BLaER1 treated with 17β-estradiol and CSF1 and Interleukin-3, amounts not matched to agents 10 nM and 100 nM (cell line): ENCODE measurements at regions not wholly inside any gene's neighbourhood (a gene's known extent, or its start where the extent isn't known, plus 50 kb on each side); places are given as distances from the start of the nearest gene placed in this dataset.

Experiments
- H3K27ac ChIP-seq, 11 experiments: shearing (Covaris generic); formaldehyde crosslinking; 2 replicates each; pipeline ENCODE4 v1.8.1; 2022
- H3K27me3 ChIP-seq, 11 experiments: shearing (Covaris generic); formaldehyde crosslinking; 2 replicates each; pipeline ENCODE4 v1.8.1; 2022
- H3K36me3 ChIP-seq, 11 experiments: shearing (Covaris generic); formaldehyde crosslinking; 2 replicates each; pipeline ENCODE4 v1.8.1; 2022
- H3K4me1 ChIP-seq, 10 experiments: shearing (Covaris generic); formaldehyde crosslinking; 2 replicates each; pipeline ENCODE4 v1.8.1; 2022
- H3K4me2 ChIP-seq, 11 experiments: shearing (Covaris generic); formaldehyde crosslinking; 2 replicates each; pipeline ENCODE4 v1.8.1; 2022
- H3K4me3 ChIP-seq, 10 experiments: shearing (Covaris generic); formaldehyde crosslinking; 2 replicates each; pipeline ENCODE4 v1.8.1; 2022
- H3K9ac ChIP-seq, 11 experiments: shearing (Covaris generic); formaldehyde crosslinking; 2 replicates each; pipeline ENCODE4 v1.8.1; 2022
- H3K9me3 ChIP-seq, 11 experiments: shearing (Covaris generic); formaldehyde crosslinking; replicated peaks in 1 of 11; 2 replicates each; pipeline ENCODE4 v1.8.1; 2022
- H4K20me1 ChIP-seq, 11 experiments: shearing (Covaris generic); formaldehyde crosslinking; 2 replicates each; pipeline ENCODE4 v1.8.1; 2022
- Cebpa-rat ChIP-seq, 11 experiments: shearing (Covaris generic); IDR thresholded peaks; 2 replicates each; pipeline ENCODE4 v1.8.1; 2022

GRCh38 chr4:36944232-36944631 lies 300.3 kb upstream of the NWD2 start:
- Histone ChIP-seq H3K4me2 (peak overlapping the region in 7 of 11 experiments; percentile 25 to 62 (median 40); a peak in 13 of 22 replicates), H3K4me3 (no peak overlapping the region)

GRCh38 chr4:36961420-36961819 lies 283.1 kb upstream of the NWD2 start:
- Histone ChIP-seq H3K9ac (no peak overlapping the region), H3K27ac (no peak overlapping the region), H4K20me1 (no peaks in the 10 kb centered on the region), H3K27me3 (no peaks in the 10 kb centered on the region), H3K4me3 (no peak overlapping the region), H3K4me2 (no peak overlapping the region), H3K4me1 (peaks cover 0 to 15% (median 0%) of the 10 kb centered on the region in 10 experiments; a peak in 5 of 20 replicates), H3K36me3 (no peaks in the 10 kb centered on the region), H3K9me3 (no peaks in the 10 kb centered on the region)
- no peak for TF ChIP-seq Cebpa-rat (IDR thresholded peaks at IDR 0.05)

More at GRCh38 chr4:36944232-36944631, 300.3 kb upstream of the NWD2 start:
- Histone ChIP-seq H3K9me3 (peaks cover 1 to 23% (median 7%) of the 10 kb centered on the region in 11 experiments; a peak in 18 of 22 replicates), H3K27ac (0 out of 22 replicates have a peak overlapping the region, but pooled peaks of 1 of the 11 experiments have one; percentile 8), H3K9ac (no peak overlapping the region), H3K27me3 (no peaks in the 10 kb centered on the region), H3K36me3 (no peaks in the 10 kb centered on the region), H4K20me1 (no peaks in the 10 kb centered on the region), H3K4me1 (peaks cover 0 to 21% (median 11%) of the 10 kb centered on the region in 10 experiments; a peak in 15 of 20 replicates)
- no peak for TF ChIP-seq Cebpa-rat (IDR thresholded peaks at IDR 0.05)

DNA sequence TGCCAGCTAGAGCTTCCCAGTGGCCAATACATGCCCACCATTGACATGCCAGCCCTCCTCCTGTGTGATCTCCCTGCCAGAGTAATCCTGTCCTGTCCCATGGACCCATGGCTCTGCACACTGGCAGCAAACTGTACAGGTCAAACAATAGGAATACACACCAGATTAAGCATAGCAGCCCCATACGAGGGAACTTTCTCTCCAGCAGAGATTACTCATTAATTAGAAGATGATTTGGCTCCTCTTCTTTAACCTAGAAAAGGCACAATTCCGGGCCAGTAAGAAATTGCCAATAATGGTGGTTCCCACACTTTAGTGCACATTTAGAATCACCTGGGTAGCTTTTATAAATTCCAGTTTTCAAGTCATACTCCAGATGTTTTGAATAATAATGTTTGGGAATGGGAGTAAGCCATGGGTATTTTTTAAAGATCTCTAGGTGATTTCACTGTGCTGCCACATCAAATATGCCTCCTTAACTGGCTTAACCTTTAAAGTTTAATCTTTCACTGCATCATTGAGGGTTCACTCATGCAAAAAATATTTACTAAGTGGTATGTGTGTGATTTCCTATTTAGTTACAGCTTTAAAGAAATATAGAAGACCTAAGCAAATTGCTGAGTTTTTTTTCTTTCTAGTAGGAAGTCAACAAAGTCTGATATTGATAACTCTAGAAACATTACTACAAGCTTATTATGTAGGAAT lies 277.6 kb upstream of the NWD2 start:
- H3K36me3 ChIP-seq, result no peaks in the 10 kb centered on the region
- H4K20me1 ChIP-seq, result no peaks in the 10 kb centered on the region
- H3K4me1 ChIP-seq, result peaks cover 0 to 15% (median 0%) of the 10 kb centered on the region in 10 experiments; a peak in 5 of 20 replicates
- H3K27ac ChIP-seq, result no peak overlapping the region
- no peak overlapping the region for H3K4me2 ChIP-seq
- no peak for TF ChIP-seq Cebpa-rat (IDR thresholded peaks at IDR 0.05)
- H3K4me3 ChIP-seq, result no peak overlapping the region
- H3K9ac ChIP-seq, result no peak overlapping the region
- peaks cover 0 to 6% (median 0%) of the 10 kb centered on the region in 11 experiments; a peak in 2 of 22 replicates for H3K9me3 ChIP-seq
- H3K27me3 ChIP-seq, result no peaks in the 10 kb centered on the region

DNA sequence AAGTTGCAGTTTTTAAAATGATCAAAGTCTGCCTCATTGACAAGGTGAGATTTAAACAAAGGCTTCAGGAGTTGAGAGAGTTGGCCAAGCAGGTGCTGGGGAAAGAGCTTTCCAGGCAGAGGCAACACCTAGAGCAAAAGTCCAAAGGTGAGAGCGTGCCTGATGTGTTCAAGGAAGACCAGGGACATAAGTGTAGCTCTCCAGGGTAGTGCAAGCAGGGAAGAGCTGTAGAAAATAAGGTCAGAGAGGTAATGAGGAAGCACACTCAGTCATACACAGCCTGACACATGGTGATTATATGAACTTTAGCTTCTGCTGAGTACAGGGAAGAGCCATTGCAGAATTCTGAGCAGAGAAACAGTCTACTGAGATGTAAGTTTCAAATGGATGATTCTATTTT lies 265.0 kb upstream of the NWD2 start:
- TF ChIP-seq Cebpa-rat (IDR thresholded peaks at IDR 0.05), result no peak
- Histone ChIP-seq H3K27me3 (no peaks in the 10 kb centered on the region), H3K9ac (no peak overlapping the region), H3K9me3 (no peaks in the 10 kb centered on the region), H3K36me3 (no peaks in the 10 kb centered on the region), H3K4me2 (no peak overlapping the region), H4K20me1 (no peaks in the 10 kb centered on the region), H3K27ac (no peak overlapping the region), H3K4me1 (no peaks in the 10 kb centered on the region), H3K4me3 (no peak overlapping the region)

DNA sequence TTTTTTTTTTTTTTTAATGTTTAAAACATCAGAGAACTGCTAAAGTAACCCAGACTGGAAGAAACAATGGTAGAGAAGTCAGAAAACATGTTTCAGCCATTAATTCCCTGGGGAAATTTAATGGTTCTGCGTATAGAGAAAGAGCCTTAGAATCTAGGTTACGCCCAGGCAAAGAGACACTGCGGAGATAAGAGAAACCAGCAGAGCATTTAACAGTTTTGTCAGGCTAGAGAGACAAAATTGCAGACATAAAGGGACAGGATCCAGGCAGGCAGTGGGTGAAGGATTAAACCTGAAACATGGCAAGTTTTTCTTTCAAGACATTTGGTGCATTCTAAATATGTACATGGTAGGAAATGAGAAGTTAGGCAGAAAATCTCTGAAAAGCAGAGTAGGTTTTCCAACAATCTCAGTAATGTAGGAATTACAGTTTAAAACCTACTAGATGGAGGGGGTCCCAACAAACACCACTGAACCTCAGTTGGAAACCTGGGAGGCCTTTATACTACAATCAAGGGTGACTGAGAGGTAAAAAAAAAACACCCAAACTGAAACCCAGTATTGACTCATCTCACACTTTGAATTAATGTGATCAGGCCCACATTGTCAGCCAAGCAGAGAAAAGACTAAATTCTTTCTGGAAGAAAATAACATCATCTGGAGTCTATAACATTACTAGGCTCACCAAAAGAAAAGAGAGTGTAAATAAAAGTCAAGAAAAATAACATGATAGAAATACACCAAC lies 254.2 kb upstream of the NWD2 start:
- Histone ChIP-seq H3K27ac (no peak overlapping the region), H3K4me3 (no peak overlapping the region), H3K4me1 (peaks cover 0 to 12% (median 7%) of the 10 kb centered on the region in 10 experiments; a peak in 12 of 20 replicates), H3K27me3 (no peaks in the 10 kb centered on the region), H3K9ac (no peak overlapping the region), H3K9me3 (no peaks in the 10 kb centered on the region; a peak in 1 of 22 replicates), H3K4me2 (peak overlapping the region in 8 of 11 experiments; percentile 1 to 40 (median 19); a peak in 11 of 22 replicates), H3K36me3 (no peaks in the 10 kb centered on the region), H4K20me1 (no peaks in the 10 kb centered on the region)
- TF ChIP-seq Cebpa-rat (IDR thresholded peaks at IDR 0.05), result no peak

DNA sequence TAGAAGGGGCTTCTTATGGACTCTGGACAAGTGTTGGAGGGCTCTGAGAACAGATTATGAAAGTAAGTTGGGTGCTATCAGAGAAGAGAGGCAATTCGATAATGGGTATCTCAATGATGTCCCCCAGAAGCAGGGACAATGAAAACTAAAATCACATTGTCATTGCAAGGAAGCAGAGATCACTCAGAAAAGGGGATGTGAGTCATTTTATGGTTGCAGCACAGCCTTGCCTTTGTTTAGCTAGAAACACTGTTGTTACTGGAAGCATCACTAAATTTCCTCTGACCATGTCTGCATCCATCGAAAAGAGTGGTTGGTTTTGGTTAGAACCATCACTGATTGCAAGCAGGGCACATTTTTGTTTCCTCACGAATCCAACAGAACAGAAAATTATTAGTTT lies 246.8 kb upstream of the NWD2 start:
- Histone ChIP-seq H3K27me3 (no peaks in the 10 kb centered on the region), H4K20me1 (no peaks in the 10 kb centered on the region), H3K4me2 (peak overlapping the region in 6 of 11 experiments; percentile 17 to 62 (median 28); a peak in 13 of 22 replicates), H3K27ac (peak overlapping the region in 10 of 11 experiments; percentile 26 to 91 (median 50); a peak in 15 of 22 replicates), H3K4me3 (no peak overlapping the region), H3K4me1 (peaks cover 0 to 30% (median 11%) of the 10 kb centered on the region in 10 experiments; a peak in 10 of 20 replicates), H3K36me3 (no peaks in the 10 kb centered on the region), H3K9ac (peak overlapping the region in 3 of 11 experiments; percentile 3 to 67 (median 49); a peak in 4 of 22 replicates), H3K9me3 (peaks cover 4 to 14% (median 9%) of the 10 kb centered on the region in 11 experiments; a peak in 12 of 22 replicates)
- peak in 2 of 11 experiments; percentile 54 to 59; a peak in 2 of 22 replicates for TF ChIP-seq Cebpa-rat (IDR thresholded peaks at IDR 0.05)

GRCh38 chr4:37000281-37000680 lies 244.3 kb upstream of the NWD2 start:
- Histone ChIP-seq H3K4me1 (peaks cover 0 to 30% (median 11%) of the 10 kb centered on the region in 10 experiments; a peak in 10 of 20 replicates), H3K36me3 (no peaks in the 10 kb centered on the region), H3K4me3 (no peak overlapping the region), H3K9ac (no peak overlapping the region), H3K9me3 (peaks cover 25 to 38% (median 28%) of the 10 kb centered on the region in 11 experiments; a peak in 21 of 22 replicates), H3K27me3 (no peaks in the 10 kb centered on the region), H3K4me2 (no peak overlapping the region), H4K20me1 (no peaks in the 10 kb centered on the region), H3K27ac (no peak overlapping the region)
- no peak for TF ChIP-seq Cebpa-rat (IDR thresholded peaks at IDR 0.05)

GRCh38 chr4:37001688-37002436 lies 242.7 kb upstream of the NWD2 start:
- H3K4me1 ChIP-seq, result peaks cover 0 to 20% (median 11%) of the 10 kb centered on the region in 10 experiments; a peak in 10 of 20 replicates
- H3K36me3 ChIP-seq, result no peaks in the 10 kb centered on the region
- peaks cover 27 to 49% (median 37%) of the 10 kb centered on the region in 11 experiments; a peak in 21 of 22 replicates for H3K9me3 ChIP-seq
- H3K27ac ChIP-seq, result no peak overlapping the region
- H3K27me3 ChIP-seq, result no peaks in the 10 kb centered on the region
- no peak overlapping the region for H3K4me3 ChIP-seq
- no peak for TF ChIP-seq Cebpa-rat (IDR thresholded peaks at IDR 0.05)
- no peaks in the 10 kb centered on the region for H4K20me1 ChIP-seq
- H3K4me2 ChIP-seq, result no peak overlapping the region
- no peak overlapping the region for H3K9ac ChIP-seq
